HG03457 (cell line): ENCODE measurements at regions not wholly inside any gene's neighbourhood (a gene's known extent, or its start where the extent isn't known, plus 50 kb on each side); places are given as distances from the start of the nearest gene placed in this dataset.
"Not testable (repeated sequence)": the region's sequence is repeated elsewhere in the genome, so short reads cannot be mapped to it uniquely, and the experiment has no call there.

Experiments
- ATAC-seq: cut with Tn5 transposase; IDR thresholded peaks from one replicate; pipeline ENCODE4 v1.9.1; 2021; ENCODE audit warnings: moderate number of reproducible peaks; ENCODE audit not compliant: unreplicated experiment

DNA sequence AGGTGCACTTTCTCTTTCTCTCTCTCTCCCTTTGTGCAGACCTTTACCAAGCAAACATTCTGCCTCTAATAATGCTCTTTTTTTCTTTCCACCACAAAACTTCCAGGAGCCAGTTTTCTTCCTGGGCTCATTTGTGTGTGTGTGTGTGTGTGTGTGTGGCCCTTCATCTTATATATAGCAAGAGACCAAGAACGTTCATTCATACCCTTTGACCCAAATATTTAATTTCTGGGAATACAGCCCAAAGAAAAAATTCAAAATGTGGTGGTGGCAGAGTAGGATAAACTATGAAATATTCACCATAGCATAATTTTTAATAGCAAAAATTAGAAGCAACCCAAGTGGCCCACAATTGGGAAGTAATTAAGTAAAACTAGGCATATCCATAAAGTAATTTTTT lies 398.9 kb downstream of the IGSF11 start:
- no peak for ATAC-seq

GRCh38 chr3:118636841-118637240 lies 397.8 kb downstream of the IGSF11 start:
- ATAC-seq = no peak

GRCh38 chr3:118637846-118638245 lies 396.8 kb downstream of the IGSF11 start:
- ATAC-seq = no peak

DNA sequence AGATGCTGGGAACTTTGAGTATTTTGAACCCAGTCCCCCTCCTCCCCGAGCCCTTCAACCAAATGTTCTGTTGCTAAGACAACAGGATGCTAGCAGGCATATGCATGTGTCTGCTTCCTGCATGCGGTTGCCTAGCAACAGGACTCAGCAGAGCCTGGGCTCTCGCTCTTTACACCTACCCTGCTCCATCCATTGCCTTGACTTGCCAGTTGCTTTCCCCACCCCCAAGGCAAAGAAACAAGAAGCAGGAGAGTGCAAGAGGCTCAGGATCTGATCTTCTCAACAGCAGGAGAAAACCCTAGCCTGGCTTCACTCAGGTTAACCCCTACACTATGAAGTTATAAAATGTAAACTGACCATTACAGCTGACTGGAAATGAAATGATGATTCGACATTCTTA lies 393.0 kb downstream of the IGSF11 start:
- no peak for ATAC-seq

DNA sequence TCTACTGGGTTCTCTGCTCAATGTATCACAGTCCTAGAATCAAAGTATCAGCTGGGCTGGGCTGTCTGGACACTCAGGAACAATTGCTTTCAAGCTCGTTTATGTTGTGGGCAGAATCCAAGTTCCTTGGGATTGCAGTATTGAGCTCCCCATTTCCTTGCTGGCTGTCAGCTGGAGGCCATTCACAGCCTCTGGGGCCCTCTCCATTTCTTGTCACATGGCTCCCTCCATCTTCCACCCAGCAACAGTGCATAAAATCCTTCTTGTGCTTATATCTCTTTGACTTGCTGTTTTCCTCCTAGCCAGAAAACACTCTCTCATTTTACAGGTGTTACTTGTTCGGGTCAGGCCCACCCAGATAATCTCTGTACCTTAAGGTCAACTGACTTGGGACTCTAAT lies 363.5 kb downstream of the IGSF11 start:
- ATAC-seq = no peak

DNA sequence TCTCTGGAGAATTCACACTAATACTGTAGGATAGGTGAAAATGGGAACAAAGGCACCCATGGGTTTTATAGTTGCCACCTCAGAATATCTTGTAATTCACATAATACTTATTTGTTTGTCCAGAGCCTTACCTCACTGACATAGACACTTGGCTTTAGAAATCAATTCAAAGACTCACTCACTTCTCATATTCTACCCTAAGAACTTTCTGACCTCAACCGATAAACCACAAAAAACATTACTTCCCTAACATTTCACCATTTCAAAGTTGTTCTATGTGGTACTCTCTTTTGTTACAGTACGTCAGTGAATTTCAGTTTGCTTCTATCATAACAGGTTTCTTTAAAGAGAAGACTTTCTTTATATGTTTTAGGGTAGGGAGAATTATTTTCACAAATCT lies 359.3 kb downstream of the IGSF11 start:
- no peak for ATAC-seq

GRCh38 chr3:118678663-118679062 lies 356.0 kb downstream of the IGSF11 start:
- ATAC-seq = not testable (repeated sequence)

- ATAC-seq = no peak
These were observed 351.7 kb downstream of the IGSF11 start for GRCh38 chr3:118682921-118683320.

GRCh38 chr3:118683636-118684035 lies 351.0 kb downstream of the IGSF11 start:
- no peak for ATAC-seq

DNA sequence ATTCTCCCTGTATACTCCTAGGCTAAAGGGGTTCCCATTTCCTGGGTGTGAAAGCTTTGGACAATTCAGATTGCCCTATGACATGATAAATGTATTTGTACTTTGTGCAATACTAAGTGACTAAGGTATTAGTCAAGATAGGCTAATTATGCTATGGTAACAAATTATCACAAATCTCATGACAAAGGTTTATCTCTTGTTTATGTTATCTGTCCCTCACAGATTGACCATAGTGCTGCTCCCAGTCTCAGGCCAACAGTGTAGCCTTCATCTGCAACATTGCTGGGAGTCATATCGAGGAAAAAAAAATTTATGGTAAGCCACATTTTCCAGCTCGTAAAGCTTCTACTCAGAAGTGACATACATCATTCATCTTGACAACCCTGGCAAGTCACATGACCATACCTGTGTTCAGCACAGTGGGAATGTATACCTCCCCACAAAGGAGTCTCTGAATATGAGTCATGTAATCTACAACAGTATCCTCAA lies 346.2 kb downstream of the IGSF11 start:
- no peak for ATAC-seq

DNA sequence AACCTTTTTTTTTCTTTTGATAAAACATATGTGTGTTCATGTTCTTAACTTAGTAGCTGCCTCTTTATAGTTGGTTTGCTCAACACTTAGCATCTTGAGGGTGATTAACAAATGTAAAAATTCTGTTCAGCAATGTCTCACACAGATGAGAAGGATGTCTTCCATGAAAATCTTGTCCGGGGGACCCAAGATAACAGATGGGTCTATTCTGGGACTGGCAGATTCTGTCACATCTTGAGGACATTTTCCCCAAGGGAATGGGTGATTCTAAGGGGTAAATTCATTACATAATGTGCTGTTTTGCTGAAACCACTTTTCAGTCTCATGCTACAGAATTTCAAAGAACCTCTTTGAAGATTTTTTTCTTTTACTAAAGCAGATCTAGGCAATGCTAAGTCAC lies 342.2 kb downstream of the IGSF11 start:
- ATAC-seq = no peak

DNA sequence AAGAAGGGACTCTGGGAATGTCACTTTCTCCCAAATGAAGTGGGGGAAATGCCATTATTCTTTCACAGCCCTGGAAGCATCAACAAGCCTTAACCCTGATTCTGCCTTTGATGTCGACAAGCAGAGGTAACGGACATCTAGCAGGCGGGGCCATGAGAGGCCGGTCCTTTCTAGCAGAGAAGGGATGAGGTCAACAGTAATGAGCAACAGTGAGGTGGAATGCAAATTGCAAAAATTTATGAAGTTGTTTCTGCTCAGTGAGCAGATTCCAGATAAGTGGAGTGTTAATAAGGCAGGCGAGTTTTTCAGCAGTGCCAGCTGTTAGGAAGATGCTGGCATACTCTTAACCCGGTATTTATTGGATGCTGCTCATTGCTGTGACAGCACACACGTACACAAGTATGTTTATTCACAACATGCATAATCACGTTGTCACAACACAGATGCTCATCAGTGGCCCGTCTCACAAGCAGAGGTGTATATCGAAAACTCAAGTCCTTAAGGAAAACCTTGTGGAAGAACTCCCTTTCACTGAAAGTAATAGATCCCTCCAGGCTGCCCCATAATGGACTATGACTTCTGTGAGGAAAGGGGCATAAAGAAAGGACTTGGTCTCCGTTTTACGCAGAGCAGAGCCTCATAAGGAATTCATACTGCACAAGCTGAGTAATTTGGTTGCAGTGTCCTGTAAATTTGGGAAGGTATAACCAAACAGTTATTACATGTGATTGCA lies 329.0 kb downstream of the IGSF11 start:
- ATAC-seq = no peak

- ATAC-seq = no peak
These were observed 326.7 kb downstream of the IGSF11 start for GRCh38 chr3:118707991-118708390.

GRCh38 chr3:118710532-118710931 lies 324.1 kb downstream of the IGSF11 start:
- ATAC-seq = no peak

DNA sequence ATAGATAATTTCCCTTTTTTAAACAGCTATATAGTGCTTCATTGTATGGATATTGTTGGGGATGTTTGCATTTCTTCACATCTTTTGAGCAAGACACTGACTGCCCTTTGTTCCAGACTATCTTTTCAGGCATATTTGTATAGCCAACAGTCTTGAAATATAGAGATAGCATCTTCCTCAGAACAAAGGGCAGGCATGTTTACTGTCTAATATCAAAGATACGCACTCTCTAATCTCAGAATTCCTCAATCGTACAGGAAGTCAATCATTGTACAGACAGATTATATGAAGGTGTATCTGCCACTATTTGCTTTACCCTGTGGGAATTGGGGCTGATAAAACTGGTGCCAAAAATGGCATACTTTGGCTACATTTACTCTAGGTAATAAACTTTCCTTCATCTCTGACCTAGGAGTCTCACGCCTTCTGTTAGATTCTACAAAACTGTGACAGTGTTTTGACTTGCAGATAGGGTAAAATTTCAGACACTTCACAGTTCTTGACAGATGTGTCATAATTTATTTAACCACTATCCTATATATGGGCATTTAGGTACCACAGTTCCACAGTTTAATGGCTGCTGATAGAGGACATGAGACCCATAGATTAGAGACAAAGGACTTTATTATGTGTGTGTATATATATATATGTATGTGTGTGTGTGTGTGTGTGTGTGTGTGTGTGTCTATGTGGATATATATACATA lies 321.0 kb downstream of the IGSF11 start:
- no peak for ATAC-seq

DNA sequence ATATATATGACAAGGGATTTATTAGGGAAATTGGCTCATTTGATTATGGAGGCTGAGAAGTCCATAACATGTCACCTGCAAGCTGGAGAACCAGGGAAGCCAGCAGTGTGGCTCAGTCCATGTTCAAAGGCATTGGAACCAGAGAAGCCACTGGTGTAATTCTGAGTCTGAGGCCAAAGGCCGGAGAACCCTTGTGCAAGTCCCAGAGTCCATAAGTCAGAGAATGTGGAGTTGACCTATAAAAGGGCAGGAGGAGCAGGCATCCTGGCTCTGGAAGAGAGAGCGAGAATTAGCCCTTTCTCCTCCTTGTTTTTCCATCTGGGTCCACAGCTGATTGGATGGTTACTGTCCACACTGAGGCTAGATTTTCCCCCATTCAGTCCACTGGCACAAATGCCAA lies 319.8 kb downstream of the IGSF11 start:
- ATAC-seq = no peak

GRCh38 chr3:118729546-118729945 lies 305.1 kb downstream of the IGSF11 start:
- ATAC-seq = no peak

DNA sequence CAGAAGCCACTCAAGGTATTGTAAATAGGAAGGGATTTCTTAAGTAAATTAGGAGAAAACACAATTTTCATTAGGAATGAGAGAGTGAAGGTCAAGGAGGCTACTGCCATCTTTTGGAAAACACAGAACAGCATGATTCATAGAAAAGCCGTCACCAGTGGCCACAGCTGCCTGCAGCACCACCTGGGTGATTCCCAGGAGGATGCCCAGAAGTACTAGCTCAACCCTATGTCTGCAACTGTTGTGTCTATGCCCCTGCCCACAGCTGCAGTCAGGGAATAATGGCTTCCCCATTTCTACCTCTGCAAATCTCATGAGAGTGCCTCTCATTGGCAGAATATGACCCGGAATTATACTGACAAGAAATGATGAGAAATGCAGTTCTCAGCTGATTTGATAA lies 300.0 kb downstream of the IGSF11 start:
- no peak for ATAC-seq

GRCh38 chr3:118736107-118736506 lies 298.5 kb downstream of the IGSF11 start:
- ATAC-seq = no peak

- ATAC-seq = no peak
These were observed 293.8 kb downstream of the IGSF11 start for GRCh38 chr3:118740722-118741290.

GRCh38 chr3:118742760-118743159 lies 291.9 kb downstream of the IGSF11 start:
- no peak for ATAC-seq

GRCh38 chr3:118744186-118744585 lies 290.5 kb downstream of the IGSF11 start:
- no peak for ATAC-seq
